OCI-LY3 (cell line): ENCODE measurements at regions not wholly inside any gene's neighbourhood (a gene's known extent, or its start where the extent isn't known, plus 50 kb on each side); places are given as distances from the start of the nearest gene placed in this dataset.

ENCODE experiments used
- CTCF ChIP-seq: fragments of 200-600, 300-600 bp; sonication (generic); IDR thresholded peaks from 2 replicates; pipeline ENCODE4 v1.5.1; 2014; ENCODE audit warnings: antibody characterized with exemption, low read length, low read depth
- EZH2phosphoT487 ChIP-seq: fragments of 200-600 bp; shearing (Covaris generic); IDR thresholded peaks from 2 replicates; pipeline ENCODE4 v1.6.1; 2018; ENCODE audit warnings: antibody characterized with exemption, mixed run types, low read depth

- TF ChIP-seq CTCF (no peak), EZH2phosphoT487 (no peak)
Observed at GRCh38 chr2:220374282-220374681, 746.9 kb downstream of the SLC4A3 start.
